ENCODE measurements at regions not wholly inside any gene's neighbourhood (a gene's known extent, or its start where the extent isn't known, plus 50 kb on each side); places are given as distances from the start of the nearest gene placed in this dataset.
"Not testable (repeated sequence)": the region's sequence is repeated elsewhere in the genome, so short reads cannot be mapped to it uniquely, and the experiment has no call there.

DNA sequence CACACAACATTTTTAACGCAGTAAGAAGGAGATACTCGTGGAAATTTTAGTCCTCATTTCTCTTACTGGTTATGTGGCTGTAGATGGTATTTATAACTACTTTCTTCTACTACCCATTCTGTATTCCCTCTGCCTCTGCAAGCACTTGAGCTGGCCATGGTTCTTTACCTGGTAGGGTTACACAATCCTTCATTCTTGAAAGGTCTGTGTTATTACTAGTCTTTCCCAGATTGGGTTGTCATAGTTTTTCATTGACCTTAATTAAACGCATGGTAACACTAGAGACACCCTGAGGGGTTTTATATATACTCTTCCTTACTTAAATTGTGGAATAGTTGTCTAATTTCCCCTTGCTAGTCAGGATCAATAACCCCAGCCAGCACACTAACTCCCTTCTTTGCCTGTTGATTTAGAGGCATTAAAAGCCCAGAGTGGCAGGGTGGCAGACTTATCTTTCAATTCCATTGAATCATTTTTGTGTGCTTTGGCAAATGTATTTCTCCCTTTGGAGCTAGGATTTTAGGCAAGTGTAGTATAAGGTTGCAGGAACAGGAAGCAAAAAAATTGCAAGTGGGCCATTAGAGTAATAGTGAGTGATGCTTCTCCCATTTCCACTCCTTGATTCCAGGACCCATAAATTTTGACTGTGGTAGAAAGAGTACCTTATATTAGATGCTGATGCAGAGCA lies 113.6 kb upstream of the EMCN start:
- DNase-seq = no peak

DNA sequence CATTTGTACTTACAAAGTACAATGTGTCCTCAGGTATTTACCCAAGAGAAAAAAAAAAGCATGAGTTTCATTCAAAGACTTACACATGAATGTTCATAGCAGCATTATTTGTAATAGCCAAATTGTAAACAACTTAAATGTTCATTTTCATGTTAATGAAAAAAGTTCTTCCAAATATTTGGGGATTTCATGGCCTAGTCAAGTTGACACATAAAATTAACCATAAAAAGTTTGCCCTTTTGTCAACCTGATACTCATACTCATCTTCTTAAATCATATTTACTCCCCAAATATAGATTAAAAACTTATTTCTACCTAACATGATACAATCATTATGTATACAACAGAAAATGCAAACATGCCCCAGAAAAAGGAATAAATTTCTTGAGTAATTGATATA lies 112.5 kb upstream of the EMCN start:
- DNase-seq = no peak

DNA sequence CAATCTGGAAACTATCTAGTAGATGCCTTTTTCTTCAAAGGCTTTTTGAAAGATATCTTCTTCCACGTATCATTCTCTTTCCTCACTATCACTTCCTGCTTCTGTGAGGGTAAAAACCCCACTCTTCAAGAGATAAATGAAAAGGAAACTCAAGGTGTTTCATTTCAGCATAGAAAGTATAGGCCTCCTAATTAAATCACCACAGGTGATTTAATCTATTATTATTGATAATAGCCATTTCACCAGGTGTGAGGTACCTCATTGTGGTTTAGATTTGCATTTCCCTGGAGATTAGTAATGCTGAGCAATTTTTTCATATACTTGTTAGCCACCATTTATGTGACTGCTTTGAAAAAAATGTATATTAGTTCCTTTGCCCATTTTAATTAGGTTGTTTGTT lies 92.0 kb upstream of the EMCN start:
- DNase-seq = no peak

DNA sequence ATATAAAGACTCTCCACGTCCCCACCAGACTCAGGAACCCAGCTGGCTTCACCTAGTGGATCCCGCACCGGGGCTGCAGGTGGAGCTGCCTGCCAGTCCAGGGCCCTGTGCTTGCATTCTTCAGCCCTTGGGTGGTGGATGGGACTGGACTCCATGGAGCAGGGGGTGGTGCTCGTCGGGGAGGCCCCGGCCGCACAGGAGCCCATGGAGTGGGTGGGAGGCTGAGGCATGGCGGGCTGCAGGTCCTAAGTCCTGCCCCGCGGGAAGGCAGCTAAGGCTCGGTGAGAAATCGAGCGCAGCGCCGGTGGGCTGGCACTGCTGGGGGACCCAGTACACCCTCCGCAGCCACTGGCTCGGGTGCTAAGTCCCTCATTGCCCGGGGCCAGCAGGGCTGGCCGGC lies 90.8 kb upstream of the EMCN start:
- not testable (repeated sequence) for DNase-seq

DNA sequence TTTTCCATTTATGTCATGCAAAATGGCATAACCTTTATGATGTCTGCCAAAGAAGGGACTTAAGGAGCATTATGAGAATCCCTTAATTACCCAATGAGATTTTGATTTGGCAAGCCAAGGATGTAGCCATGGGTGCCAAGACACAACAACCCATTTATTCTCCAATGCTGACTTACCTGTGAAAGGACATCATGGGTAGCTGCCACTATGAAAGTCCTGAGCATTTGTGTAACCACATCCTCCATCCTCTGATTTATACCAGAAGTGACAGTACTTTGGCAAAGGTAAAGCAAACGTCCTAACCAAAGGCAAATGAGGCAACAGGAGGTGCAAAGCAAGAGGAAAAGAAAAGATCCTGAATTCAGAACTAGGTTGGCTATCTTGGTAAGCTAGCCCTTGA lies 87.3 kb upstream of the EMCN start:
- DNase-seq = no peak

DNA sequence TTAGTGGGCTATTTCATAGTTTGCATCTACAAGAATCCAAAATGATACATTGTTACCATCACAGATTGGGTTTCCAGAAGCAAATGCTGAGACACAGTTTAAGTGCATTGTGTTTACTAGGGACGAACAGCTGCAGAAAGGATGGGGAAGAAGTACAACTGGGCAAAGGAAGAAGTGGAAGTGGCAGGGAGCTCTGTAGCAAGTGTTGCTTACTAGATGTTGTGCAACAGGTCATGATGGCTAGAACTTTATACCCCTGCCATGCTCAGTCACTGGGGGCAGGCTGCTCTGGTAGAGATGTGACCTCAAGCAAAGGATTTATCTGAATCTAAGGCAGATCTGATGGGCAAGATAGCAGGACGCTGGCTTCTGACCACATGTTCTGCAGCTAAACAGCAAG lies 76.1 kb upstream of the EMCN start:
- no peak for DNase-seq

DNA sequence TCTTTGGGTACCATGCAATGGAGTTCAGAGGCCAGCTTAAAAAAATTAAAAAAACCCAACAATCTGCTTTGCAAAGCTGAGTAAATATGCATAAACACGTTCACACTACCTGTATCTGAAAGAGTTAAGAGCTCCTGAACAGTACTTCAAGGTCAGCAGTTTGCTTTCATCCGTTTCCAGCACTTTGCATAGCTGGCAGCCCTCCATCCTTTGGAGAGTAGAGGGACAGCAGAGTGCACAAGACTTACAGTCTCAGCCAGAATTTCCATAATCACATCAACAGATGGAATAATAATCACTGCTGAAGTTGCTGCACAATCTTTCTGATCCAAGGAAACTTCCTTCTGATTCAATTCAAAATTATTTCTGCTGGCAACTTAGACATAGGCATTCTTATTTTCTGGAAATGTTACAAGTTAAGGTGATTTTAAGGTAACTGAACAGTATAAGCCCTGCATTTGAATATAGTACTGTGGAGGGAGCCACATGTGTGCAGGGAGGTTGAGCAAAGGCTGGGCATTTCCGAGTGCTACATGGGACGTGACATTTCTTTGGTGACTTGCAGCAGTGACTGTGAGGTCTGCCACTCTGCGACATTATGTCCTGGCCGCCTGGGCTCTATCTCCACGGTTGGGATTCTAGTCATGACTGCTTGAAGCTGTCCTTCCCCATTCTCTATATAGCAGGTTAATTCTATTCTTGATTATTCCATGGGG lies 73.5 kb upstream of the EMCN start:
- peak; percentile 6 for DNase-seq

DNA sequence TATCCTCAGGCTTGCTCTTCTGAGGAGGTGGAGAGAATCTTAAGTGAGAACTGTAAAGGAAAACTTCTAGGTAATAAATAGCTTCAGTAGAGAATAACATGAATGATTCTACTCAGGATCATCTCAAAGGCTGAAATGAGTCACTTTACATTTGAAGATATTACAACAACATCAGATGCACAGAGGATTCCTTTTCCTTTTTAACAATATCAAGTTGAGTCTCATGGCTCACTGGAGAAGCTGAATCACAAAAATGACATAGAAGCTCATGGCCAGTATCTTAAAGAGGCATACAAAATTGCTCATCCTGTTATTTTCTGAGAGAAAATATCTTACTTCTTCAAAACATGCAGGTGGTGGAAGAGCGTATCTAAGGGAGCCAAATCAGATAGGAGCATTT lies 72.5 kb upstream of the EMCN start:
- DNase-seq = no peak

DNA sequence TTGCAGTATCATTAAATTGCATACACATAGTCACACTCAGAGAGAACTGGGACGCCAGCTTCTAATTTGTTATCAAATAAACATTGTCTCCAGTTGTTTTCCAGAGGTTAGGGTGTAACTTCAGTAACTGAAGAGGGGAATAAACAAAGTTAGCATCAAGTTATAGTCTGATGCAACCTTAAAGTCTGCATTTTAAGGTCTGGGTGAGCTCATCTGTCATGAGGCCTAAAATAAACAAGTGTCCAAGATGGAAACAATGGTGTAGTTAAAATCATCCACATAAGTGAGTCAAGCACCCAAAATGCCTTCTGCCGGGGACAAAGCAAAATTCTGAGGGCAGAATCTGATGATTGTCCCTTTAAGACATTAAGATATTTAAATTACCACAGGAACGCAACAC lies 70.3 kb upstream of the EMCN start:
- DNase-seq = no peak

DNA sequence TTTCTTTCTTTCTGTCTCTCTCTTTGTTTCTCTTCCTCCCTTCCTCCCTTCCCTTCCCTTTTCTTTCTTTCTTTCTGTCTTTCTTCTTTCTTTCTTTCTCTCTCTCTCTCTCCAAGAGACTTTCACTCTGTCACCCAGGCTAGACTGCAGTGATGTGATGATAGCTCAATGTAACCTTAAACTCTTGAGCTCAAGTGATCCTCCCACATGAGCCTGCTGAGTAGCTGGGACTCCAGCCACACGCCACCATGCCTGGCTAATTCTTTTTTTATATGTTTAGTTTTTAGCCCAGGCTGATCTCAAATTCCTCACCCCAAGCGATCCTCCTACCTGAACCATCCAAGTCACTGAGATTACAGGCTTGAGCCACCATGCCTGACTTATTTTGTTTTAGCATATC lies 64.3 kb upstream of the EMCN start:
- DNase-seq = no peak

DNA sequence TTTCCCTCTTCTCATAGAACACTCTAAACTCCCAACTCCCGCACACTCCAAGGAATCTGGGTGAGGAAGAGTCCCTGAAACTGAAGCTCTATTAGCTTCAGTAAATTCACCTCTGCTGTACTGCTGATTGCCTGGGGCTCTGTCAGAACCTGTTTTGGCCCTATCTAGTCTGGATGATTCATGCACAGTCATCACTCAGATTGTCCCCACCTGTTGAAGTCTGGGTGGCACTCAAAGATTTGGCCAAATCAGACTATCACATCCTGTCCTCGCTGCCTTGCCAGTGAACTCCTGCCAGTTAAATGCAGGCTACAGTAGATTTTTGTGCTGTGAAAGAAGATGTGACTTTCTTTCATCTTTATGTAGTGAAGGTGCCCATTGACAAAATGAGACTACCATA lies 63.5 kb upstream of the EMCN start:
- no peak for DNase-seq

DNA sequence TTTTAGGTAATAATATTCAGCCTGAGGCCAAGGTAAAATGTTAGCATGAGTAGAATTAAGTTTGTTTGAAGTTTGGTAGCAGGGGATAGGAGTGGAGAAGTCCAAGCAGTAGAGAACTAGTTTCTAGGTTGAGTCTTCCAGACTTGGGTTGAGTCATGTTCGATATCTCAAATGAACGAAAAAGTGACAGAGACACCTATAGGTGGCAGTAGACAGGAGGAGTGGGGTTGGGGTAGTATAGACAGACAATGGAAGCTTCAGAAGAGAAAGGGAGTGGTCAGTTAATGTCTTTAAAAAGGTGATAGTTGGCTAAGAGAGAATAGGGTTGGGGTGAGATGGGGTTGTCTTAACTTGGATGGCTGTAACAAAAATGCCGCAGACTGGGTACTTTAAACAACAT lies 58.7 kb upstream of the EMCN start:
- DNase-seq = no peak

DNA sequence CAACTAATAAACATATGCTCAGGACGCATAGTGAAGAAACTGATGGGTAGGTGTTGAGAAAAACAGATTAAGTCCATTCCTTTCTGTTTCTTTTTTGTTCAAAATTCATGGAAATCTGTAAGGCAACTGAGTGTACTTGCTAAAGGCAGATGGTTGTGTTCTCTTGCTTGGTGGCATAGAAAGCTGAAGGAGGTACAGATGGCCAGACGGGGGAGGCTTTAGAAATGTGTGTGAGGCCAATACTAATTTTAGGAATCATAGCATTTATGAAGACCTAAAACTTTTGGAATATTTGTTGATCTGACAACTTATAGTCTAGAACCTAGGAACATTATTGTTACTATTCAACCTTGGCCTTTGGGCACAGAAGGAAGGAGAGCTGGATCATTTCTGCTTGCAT lies 56.8 kb upstream of the EMCN start:
- DNase-seq = no peak

DNA sequence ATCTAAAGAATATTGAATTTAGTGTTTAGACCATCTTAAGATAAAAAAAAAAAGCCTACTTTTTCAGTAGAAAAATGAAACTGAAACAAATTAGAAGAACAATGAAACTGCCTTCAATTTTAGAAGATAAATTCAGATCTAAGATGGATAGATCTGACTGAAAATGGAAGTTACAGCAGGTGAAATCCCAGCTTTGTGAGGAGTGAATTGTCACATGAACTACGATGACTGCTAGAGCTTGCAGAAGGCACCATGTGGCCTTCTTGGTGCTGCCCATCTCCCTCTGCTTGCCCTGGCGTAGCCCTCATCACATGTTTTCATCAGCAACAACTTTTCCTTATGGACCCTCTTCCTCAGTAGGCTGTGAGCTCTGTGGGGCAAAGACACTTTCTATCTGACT lies 51.4 kb upstream of the EMCN start:
- DNase-seq = no peak

All from NCI-H774 (cell line).